ENCODE measurements at regions not wholly inside any gene's neighbourhood (a gene's known extent, or its start where the extent isn't known, plus 50 kb on each side); places are given as distances from the start of the nearest gene placed in this dataset.
A peak's percentile ranks its signal among the peaks of the same experiment; 100 is the strongest.

DNA sequence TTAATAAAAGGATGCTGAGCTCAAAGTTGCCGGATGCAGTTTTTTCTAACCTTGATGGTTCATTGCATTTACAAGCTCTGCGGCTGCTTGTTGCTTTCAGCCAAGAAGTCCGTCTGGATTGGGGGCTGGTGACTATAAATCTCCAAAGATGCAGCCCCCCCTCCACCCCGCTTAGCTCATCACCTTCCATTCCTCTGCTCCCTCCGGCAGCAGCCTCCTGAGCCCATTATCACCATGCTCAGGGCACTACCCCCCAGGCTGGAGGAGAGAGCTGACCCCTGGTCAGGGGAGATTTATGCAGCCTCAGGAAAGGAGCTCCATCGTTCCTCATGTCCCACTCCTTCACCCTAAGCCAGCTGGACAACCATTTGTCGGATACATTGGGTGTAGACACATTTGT is 55.3 kb upstream of the ZRANB1 start:
- FAIRE-seq: no peak
- DNase-seq (ENCODE audit: low spot score in 2 of 2): no peak

DNA sequence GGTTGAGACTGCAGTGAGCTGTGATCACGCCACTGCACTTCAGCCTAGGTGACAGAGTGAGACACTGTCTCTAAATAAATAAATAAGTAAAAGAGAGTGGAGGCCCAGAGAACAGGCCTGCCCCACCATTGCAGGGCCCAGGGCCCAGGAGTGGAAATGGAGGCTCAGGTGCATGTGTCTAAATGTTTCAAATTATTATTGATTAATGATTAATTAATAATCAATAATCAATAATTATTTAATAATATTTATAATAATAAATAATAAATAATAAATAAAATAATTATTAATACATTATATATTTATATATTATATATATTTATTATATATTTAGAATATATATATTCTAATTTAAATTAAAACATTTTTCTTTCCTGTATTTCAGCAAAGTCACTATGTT is 53.7 kb upstream of the ZRANB1 start:
- DNase-seq (ENCODE audit: low spot score in 2 of 2) (no peak), FAIRE-seq (peak; percentile 91)

DNA sequence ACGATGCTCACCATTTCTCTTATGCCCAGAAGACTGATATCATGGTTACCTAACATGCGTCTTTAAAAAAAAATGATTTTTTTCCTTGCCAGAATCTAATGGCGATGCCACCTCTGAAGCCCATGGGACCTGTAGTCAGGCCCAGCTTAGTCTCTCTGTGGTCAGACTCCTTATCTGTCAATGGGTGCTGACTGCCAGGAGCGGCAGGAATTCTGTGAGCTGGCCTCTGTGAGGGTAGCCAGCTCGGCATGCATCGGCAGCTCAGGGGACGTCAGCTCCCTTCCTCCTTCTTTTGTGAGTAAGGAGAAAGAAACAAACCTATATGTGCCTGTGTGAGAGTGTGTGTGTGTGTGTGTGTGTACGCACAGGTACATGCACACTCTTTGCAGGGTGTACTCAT is 49.9 kb upstream of the ZRANB1 start:
- DNase-seq (ENCODE audit: low spot score in 2 of 2) (no peak), FAIRE-seq (no peak)

All from frontal cortex (tissue), 3 donors.